Activated CD8-positive, alpha-beta T cell treated with anti-CD3 and anti-CD28 coated beads for 36 hours (primary cell): ENCODE measurements at regions not wholly inside any gene's neighbourhood (a gene's known extent, or its start where the extent isn't known, plus 50 kb on each side); places are given as distances from the start of the nearest gene placed in this dataset.

ENCODE experiments used
- ATAC-seq: fragments of 200-7000 bp; cut with Tn5 transposase; one replicate; pipeline ENCODE4 v1.10.0; 2021; ENCODE audit warnings: mild to moderate bottlenecking, moderate library complexity
- CTCF ChIA-PET: fragments of 350-600 bp; sonication (Branson Sonifier 250); formaldehyde crosslinking; loops from one replicate; lab custom pipeline; 2021; ENCODE audit warnings: antibody characterized with exemption; lab: Charles Lee
- POLR2A ChIA-PET: fragments of 350-600 bp; sonication (Branson Sonifier 250); formaldehyde crosslinking; loops from one replicate; lab custom pipeline; 2021; ENCODE audit warnings: antibody characterized with exemption; lab: Charles Lee
- DNase-seq: peaks from one replicate; pipeline ENCODE4 v3.0.0-alpha.2; 2020
- H3K27ac Mint-ChIP-seq: one replicate; pipeline ENCODE4 v1.8.0; 2021; ENCODE audit warnings: mild to moderate bottlenecking, mixed read lengths
- H3K27me3 Mint-ChIP-seq: one replicate; pipeline ENCODE4 v1.8.0; 2021; ENCODE audit warnings: mixed read lengths
- H3K36me3 Mint-ChIP-seq: one replicate; pipeline ENCODE4 v1.8.0; 2021; ENCODE audit warnings: low read depth, mixed read lengths
- H3K4me1 Mint-ChIP-seq: one replicate; pipeline ENCODE4 v1.8.0; 2021; ENCODE audit warnings: low read depth, mixed read lengths
- H3K4me3 Mint-ChIP-seq: one replicate; pipeline ENCODE4 v1.8.0; 2021; ENCODE audit warnings: mild to moderate bottlenecking, moderate library complexity, mixed read lengths
- H3K9me3 Mint-ChIP-seq: one replicate; pipeline ENCODE4 v1.8.0; 2021; ENCODE audit warnings: mixed read lengths
- CTCF ChIP-seq: fragments of 200-600 bp; IDR thresholded peaks from one replicate; pipeline ENCODE4 v1.8.0; 2022; ENCODE audit warnings: antibody characterized with exemption, mild to moderate bottlenecking
- intact Hi-C: fragments of 100-400 bp; cut with micrococcal nuclease; formaldehyde crosslinking; loops from one replicate; pipeline ENCODE4 v1.10.0; 2022

DNA sequence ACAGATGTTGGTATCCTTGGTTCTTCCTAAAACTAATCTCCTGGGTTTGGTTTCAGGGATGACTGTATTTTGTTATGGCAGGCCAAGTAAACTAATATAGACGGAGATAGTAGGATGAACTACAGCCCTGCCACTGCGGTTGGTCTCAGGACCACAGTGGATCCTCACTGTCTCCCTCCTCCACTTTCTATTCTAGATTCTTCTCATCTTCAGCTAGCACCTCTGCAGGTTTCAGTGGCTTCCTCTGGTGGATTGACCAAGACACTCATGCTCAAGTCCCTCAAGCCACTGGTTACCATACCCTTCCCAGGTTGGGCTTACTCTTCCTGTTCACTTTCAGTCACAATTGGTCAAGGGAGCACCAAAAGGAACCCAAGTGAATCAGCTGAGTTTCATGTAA is 71.1 kb upstream of the CLDN18 start:
- intact Hi-C loops: no loop called here
- no peak for ATAC-seq
- no peak overlapping the region for H3K27ac Mint-ChIP-seq

GRCh38 chr3:137944593-137944992 is 65.4 kb upstream of the CLDN18 start:
- TF ChIP-seq CTCF: no peak
- POLR2A ChIA-PET: no interaction called here

More for the DNA sequence above, 71.1 kb upstream of the CLDN18 start:
- Mint-ChIP-seq H3K4me1 (no peaks in the 10 kb centered on the region), H3K36me3 (no peaks in the 10 kb centered on the region), H3K9me3 (no peaks in the 10 kb centered on the region), H3K27me3 (no peaks in the 10 kb centered on the region), H3K4me3 (no peak overlapping the region)
- TF ChIP-seq CTCF: no peak
- DNase-seq: no peak
- ChIA-PET CTCF (no interaction called here), POLR2A (no interaction called here)

DNA sequence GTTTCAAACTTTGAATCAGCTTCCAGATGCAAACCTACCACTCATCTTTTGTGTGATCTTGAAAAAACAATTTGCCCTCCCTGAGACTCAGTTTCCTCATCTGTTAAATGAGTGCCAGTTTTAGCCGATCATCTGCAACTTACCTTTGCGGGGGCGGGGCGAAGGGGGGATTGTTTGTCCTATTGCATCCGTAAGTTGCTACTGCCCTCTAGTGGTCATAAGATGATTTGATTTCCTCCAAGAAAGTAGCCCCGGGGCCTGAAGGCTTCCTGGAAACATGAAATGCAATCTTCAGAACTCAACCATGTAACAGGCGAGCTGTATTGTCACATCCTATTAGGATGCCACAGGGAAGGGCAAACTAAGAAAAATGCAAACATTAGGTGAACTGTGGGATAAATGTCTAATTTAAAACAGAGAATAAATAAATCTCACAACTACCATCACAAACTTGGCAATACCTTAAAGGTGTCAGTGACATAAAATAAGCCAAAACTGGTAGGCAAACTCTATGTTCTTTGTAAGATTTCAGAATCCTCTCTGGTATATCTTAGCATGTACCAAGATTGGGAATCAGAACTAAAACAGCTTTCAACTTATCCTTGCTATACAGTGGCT is 63.5 kb upstream of the CLDN18 start:
- peak; percentile 82 for TF ChIP-seq CTCF
- H3K27ac Mint-ChIP-seq: no peak overlapping the region
- CTCF ChIA-PET: interaction anchor here (0.6 to 2.4 kb wide), 13 partner anchors 8 to 850 kb away, joined by 3 to 11 read pairs (median 3); no protein-coding TSS in a partner anchor
- H3K9me3 Mint-ChIP-seq: no peaks in the 10 kb centered on the region
- H3K27me3 Mint-ChIP-seq: no peaks in the 10 kb centered on the region
- H3K36me3 Mint-ChIP-seq: no peaks in the 10 kb centered on the region
- H3K4me3 Mint-ChIP-seq: no peak overlapping the region
- intact Hi-C loops: loop anchor here (5.0 to 10.0 kb wide), 3 partner anchors 242 to 912 kb away; no protein-coding TSS in a partner anchor
- ATAC-seq (peak; percentile 42), DNase-seq (peak; percentile 73)
- POLR2A ChIA-PET: interaction anchor here (0.5 to 0.6 kb wide), 2 partner anchors 11 to 440 kb away, joined by 3 read pairs; no protein-coding TSS in a partner anchor
- no peaks in the 10 kb centered on the region for H3K4me1 Mint-ChIP-seq

More at GRCh38 chr3:137944593-137944992, 65.4 kb upstream of the CLDN18 start:
- Mint-ChIP-seq H3K9me3 (no peaks in the 10 kb centered on the region), H3K4me1 (no peaks in the 10 kb centered on the region), H3K27me3 (no peaks in the 10 kb centered on the region), H3K27ac (no peak overlapping the region), H3K4me3 (no peak overlapping the region), H3K36me3 (no peaks in the 10 kb centered on the region)
- CTCF ChIA-PET: interaction anchor here (0.8 to 2.4 kb wide), 4 partner anchors 19 to 838 kb away, joined by 3 to 11 read pairs (median 5); no protein-coding TSS in a partner anchor
- DNase-seq (no peak), ATAC-seq (no peak)
- intact Hi-C loops: loop anchor here (10.0 kb wide), 2 partner anchors 240 to 910 kb away; no protein-coding TSS in a partner anchor

DNA sequence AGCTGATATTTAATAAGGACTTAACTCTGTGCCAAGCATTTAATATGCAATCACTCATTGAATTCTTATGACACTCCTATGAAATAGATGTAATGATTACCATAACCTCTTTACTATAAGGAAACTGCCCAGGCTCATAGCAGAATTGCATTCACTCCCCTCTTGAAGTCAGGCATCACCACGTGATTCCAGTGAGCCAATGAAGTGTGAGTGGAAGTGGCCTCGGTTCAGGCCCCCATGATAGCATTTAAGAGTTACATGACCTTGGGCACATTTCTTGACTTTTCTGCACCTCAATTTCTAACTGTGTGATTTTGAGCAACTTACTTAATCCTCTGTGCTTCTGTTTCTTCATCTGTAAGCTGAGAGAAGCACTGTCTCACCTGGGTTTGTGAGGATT is 62.8 kb upstream of the CLDN18 start:
- POLR2A ChIA-PET: interaction anchor here (0.5 to 0.6 kb wide), 2 partner anchors 11 to 441 kb away, joined by 3 read pairs; no protein-coding TSS in a partner anchor
- CTCF ChIA-PET: interaction anchor here (0.6 to 2.8 kb wide), 13 partner anchors 8 to 915 kb away, joined by 3 to 11 read pairs (median 4); no protein-coding TSS in a partner anchor
- Mint-ChIP-seq H3K4me3 (no peak overlapping the region), H3K27ac (no peak overlapping the region), H3K27me3 (no peaks in the 10 kb centered on the region), H3K36me3 (no peaks in the 10 kb centered on the region), H3K9me3 (no peaks in the 10 kb centered on the region), H3K4me1 (no peaks in the 10 kb centered on the region)
- ATAC-seq: no peak
- no peak for DNase-seq
- intact Hi-C loops: loop anchor here (5.0 to 10.0 kb wide), 3 partner anchors 242 to 912 kb away; no protein-coding TSS in a partner anchor
- TF ChIP-seq CTCF: no peak
